Osteoblast (primary cell): ENCODE measurements at regions not wholly inside any gene's neighbourhood (a gene's known extent, or its start where the extent isn't known, plus 50 kb on each side); places are given as distances from the start of the nearest gene placed in this dataset.

Source experiments
- DNase-seq: peaks from one replicate; pipeline ENCODE4 v3.0.0; 2011; ENCODE audit warnings: low spot score, mixed read lengths; ENCODE audit not compliant: insufficient read length; ENCODE audit errors: missing footprints
- H2AFZ ChIP-seq: 2 replicates; pipeline ENCODE4 v1.6.0; 2011; ENCODE audit warnings: mild to moderate bottlenecking, low read length
- H3K27ac ChIP-seq: 2 replicates; pipeline ENCODE4 v1.5.1; 2011; ENCODE audit warnings: mild to moderate bottlenecking, low read depth, low read length, moderate library complexity
- H3K27me3 ChIP-seq: 2 replicates; pipeline ENCODE4 v1.6.0; 2012; ENCODE audit warnings: mild to moderate bottlenecking, control low read depth, inconsistent platforms, low read length, moderate library complexity; ENCODE audit not compliant: insufficient read depth
- H3K36me3 ChIP-seq: 2 replicates; pipeline ENCODE4 v1.5.1; 2011; ENCODE audit warnings: mild to moderate bottlenecking, low read length, control low read depth, moderate library complexity; ENCODE audit not compliant: insufficient read depth
- H3K4me1 ChIP-seq: 2 replicates; pipeline ENCODE4 v1.5.1; 2011; ENCODE audit warnings: mild to moderate bottlenecking, low read length, control low read depth, moderate library complexity; ENCODE audit not compliant: insufficient read depth
- H3K4me2 ChIP-seq: 2 replicates; pipeline ENCODE4 v1.6.0; 2011; ENCODE audit warnings: mild to moderate bottlenecking, low read length; ENCODE audit not compliant: insufficient read depth
- H3K4me3 ChIP-seq: fragments of 200-600 bp; sonication (generic); 3 replicates; pipeline ENCODE4 v1.5.1; 2012; ENCODE audit warnings: mild to moderate bottlenecking, low read length, inconsistent platforms; ENCODE audit not compliant: insufficient read depth
- H3K79me2 ChIP-seq: 2 replicates; pipeline ENCODE4 v1.6.0; 2012; ENCODE audit warnings: mild to moderate bottlenecking, low read length, control low read depth, inconsistent platforms; ENCODE audit not compliant: insufficient read depth
- H3K9me3 ChIP-seq: 2 replicates; pipeline ENCODE4 v1.5.1; 2011; ENCODE audit warnings: low read depth, low read length, control low read depth
- H4K20me1 ChIP-seq: 2 replicates; pipeline ENCODE4 v1.6.0; 2012; ENCODE audit warnings: mild to moderate bottlenecking, low read length, control low read depth; ENCODE audit not compliant: insufficient read depth
- CTCF ChIP-seq: IDR thresholded peaks from 2 replicates; pipeline ENCODE4 v1.5.1; 2011; ENCODE audit warnings: mild to moderate bottlenecking, low read depth, low read length, moderate library complexity; ENCODE audit errors: extremely low read depth

DNA sequence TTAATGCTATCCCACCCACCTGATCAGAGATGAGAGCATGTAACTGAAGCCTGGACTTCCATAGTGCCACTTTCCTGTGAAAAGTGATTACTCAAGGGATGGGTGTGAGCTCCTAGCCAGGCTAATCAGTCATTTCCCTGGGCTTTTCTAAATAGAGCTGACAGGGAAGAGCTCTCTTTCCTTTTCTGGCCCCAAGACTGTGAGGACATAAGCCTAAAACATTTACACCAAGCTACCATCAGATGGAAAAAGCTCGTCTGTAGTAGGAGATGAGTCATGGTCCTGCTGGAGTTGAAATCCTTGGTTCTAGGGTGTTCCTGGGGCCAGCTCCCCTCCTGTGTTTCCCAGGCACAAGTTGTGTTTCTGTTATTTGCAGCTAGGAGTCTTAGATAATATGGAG, 52.4 kb upstream of the NDP start:
- Histone ChIP-seq H3K4me2 (no peak overlapping the region), H4K20me1 (no peaks in the 10 kb centered on the region), H3K36me3 (no peaks in the 10 kb centered on the region), H3K27ac (peak overlapping the region; percentile 29), H3K9me3 (no peaks in the 10 kb centered on the region), H3K27me3 (no peaks in the 10 kb centered on the region), H3K4me1 (no peaks in the 10 kb centered on the region), H3K79me2 (no peaks in the 10 kb centered on the region), H3K4me3 (no peak overlapping the region), H2AFZ (no peak overlapping the region)
- TF ChIP-seq CTCF, result no peak
- DNase-seq, result no peak
